Parathyroid adenoma (tissue), 2 donors: ENCODE measurements at regions not wholly inside any gene's neighbourhood (a gene's known extent, or its start where the extent isn't known, plus 50 kb on each side); places are given as distances from the start of the nearest gene placed in this dataset.

ENCODE experiments used
- H2AFZ ChIP-seq: fragments of 300-600 bp; sonication (generic); one replicate; pipeline ENCODE4 v1.7.0; 2017; ENCODE audit warnings: antibody characterized with exemption, mild to moderate bottlenecking
- H3K27ac ChIP-seq: fragments of 300-600 bp; sonication (generic); one replicate; pipeline ENCODE4 v1.7.0; 2017
- H3K27me3 ChIP-seq: fragments of 300-600 bp; sonication (generic); one replicate; pipeline ENCODE4 v1.7.0; 2017; ENCODE audit warnings: low read length; ENCODE audit not compliant: control insufficient read depth, insufficient read depth
- H3K36me3 ChIP-seq: fragments of 300-600 bp; sonication (generic); one replicate; pipeline ENCODE4 v1.7.0; 2017; ENCODE audit warnings: low read length; ENCODE audit not compliant: control insufficient read depth, insufficient read depth
- H3K4me1 ChIP-seq: fragments of 300-600 bp; sonication (generic); one replicate; pipeline ENCODE4 v1.7.0; 2017; ENCODE audit warnings: control low read depth
- H3K4me2 ChIP-seq: fragments of 300-600 bp; sonication (generic); one replicate; pipeline ENCODE4 v1.7.0; 2017; ENCODE audit warnings: low read length
- H3K4me3 ChIP-seq: fragments of 300-600 bp; sonication (generic); one replicate; pipeline ENCODE4 v1.7.0; 2017; ENCODE audit warnings: low read depth, low read length
- H3K79me2 ChIP-seq: fragments of 300-600 bp; sonication (generic); one replicate; pipeline ENCODE4 v1.7.0; 2017; ENCODE audit warnings: control low read depth
- H3K9ac ChIP-seq: fragments of 300-600 bp; sonication (generic); one replicate; pipeline ENCODE4 v1.7.0; 2017; ENCODE audit warnings: mild to moderate bottlenecking
- H3K9me3 ChIP-seq: fragments of 300-600 bp; sonication (generic); one replicate; pipeline ENCODE4 v1.7.0; 2017; ENCODE audit warnings: low read length; ENCODE audit not compliant: control insufficient read depth
- TF ChIP-seq, protein P1 (sequence below): fragments of 300-600 bp; sonication (generic); IDR thresholded peaks from one replicate; pipeline ENCODE4 v1.7.0; 2017; ENCODE audit warnings: antibody characterized with exemption, mild to moderate bottlenecking
- donor health status: primary hyperparathyroidism.

DNA sequence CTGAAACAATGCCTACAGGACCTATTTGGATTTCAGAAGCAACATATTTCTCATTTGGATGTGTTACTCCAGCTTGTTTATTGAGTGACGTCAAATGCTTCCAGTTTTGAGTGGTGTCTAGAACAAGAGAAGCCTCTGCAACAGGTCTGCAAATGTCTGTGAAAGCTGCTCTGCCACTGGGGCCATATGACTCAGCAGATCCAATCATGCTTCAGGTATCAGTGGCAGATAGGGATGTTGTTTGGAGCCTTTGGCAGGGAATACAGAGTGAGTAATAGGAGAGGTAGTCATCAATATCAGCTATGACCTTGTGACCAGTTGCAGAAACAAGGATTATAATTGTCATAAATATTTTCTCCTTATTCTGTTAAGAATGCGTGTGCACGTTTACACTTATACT, 141.1 kb upstream of the ZXDA start:
- Histone ChIP-seq H3K27ac (no peak overlapping the region), H3K79me2 (no peaks in the 10 kb centered on the region), H3K4me3 (no peak overlapping the region), H2AFZ (no peak overlapping the region), H3K9me3 (no peaks in the 10 kb centered on the region), H3K4me2 (no peak overlapping the region), H3K9ac (no peak overlapping the region), H3K36me3 (no peaks in the 10 kb centered on the region), H3K27me3 (no peaks in the 10 kb centered on the region), H3K4me1 (no peaks in the 10 kb centered on the region)
- TF ChIP-seq, protein P1, sequence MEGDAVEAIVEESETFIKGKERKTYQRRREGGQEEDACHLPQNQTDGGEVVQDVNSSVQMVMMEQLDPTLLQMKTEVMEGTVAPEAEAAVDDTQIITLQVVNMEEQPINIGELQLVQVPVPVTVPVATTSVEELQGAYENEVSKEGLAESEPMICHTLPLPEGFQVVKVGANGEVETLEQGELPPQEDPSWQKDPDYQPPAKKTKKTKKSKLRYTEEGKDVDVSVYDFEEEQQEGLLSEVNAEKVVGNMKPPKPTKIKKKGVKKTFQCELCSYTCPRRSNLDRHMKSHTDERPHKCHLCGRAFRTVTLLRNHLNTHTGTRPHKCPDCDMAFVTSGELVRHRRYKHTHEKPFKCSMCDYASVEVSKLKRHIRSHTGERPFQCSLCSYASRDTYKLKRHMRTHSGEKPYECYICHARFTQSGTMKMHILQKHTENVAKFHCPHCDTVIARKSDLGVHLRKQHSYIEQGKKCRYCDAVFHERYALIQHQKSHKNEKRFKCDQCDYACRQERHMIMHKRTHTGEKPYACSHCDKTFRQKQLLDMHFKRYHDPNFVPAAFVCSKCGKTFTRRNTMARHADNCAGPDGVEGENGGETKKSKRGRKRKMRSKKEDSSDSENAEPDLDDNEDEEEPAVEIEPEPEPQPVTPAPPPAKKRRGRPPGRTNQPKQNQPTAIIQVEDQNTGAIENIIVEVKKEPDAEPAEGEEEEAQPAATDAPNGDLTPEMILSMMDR: no peak

DNA sequence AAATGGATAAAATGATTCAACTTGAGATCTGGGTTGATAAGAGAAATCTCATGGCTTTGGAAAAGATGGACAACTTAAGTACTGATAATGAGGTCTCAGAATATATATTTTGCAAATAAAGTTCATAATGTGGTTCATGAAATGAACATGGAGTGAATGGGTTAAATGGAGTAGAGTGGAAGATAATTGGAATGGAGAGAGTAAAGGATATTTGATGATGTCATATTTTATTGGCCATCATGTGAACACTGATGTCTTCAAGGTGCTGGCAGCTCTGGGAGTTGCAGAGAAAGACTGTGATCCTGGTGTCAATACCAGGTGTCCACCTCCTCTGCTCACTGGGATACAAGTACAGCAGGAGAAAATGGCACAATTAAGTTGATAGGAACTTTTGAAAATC, 133.9 kb upstream of the ZXDA start:
- H3K79me2 ChIP-seq: no peaks in the 10 kb centered on the region
- no peak overlapping the region for H2AFZ ChIP-seq
- H3K36me3 ChIP-seq: no peaks in the 10 kb centered on the region
- no peaks in the 10 kb centered on the region for H3K27me3 ChIP-seq
- no peaks in the 10 kb centered on the region for H3K9me3 ChIP-seq
- H3K27ac ChIP-seq: no peak overlapping the region
- no peaks in the 10 kb centered on the region for H3K4me1 ChIP-seq
- no peak overlapping the region for H3K9ac ChIP-seq
- TF ChIP-seq, protein P1: no peak
- no peak overlapping the region for H3K4me2 ChIP-seq
- no peak overlapping the region for H3K4me3 ChIP-seq

DNA sequence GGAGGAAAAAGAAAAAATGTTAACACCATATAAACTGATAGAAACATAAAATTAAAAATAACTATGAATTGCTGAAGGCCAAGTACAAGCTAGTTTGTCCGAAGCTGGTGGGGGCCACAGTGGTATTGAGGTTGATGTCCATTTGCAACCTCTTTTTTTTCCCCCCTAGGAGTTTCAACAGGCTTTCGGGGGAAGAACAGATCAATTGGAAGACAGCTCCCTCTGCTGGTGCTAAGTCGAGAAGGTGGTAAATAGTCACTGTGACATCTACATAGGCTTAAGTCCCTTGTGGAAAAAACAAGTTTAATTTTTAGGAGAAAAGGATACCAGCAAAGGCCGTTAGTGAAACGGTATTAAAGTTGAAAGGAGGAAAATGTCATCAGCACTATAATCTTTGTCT, 115.7 kb upstream of the ZXDA start:
- Histone ChIP-seq H3K9me3 (no peaks in the 10 kb centered on the region), H3K4me1 (no peaks in the 10 kb centered on the region), H3K27ac (no peak overlapping the region), H3K4me3 (no peak overlapping the region), H3K9ac (no peak overlapping the region), H2AFZ (no peak overlapping the region), H3K36me3 (no peaks in the 10 kb centered on the region), H3K27me3 (no peaks in the 10 kb centered on the region), H3K4me2 (no peak overlapping the region), H3K79me2 (no peaks in the 10 kb centered on the region)
- TF ChIP-seq, protein P1: peak; percentile 28

DNA sequence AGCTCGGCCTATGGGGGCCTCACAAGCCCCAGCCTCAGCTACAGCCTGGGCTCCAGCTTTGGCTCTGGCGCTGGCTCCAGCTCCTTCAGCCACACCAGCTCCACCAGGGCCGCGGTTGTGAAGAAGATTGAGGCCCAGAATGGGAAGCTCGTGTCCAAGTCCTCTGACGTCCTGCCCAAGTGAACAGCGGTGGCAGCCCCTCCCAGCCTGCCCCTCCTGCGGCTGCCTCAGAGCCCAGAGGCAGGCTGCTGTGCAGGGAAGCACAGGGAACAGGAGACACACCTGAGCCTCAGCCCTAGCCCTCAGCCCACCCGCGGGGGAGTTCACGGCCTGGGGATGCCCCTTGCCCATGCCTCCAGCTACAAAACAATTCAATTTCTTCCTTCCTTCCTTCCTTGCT, 75.7 kb upstream of the ZXDA start:
- TF ChIP-seq, protein P1: no peak
- H3K79me2 ChIP-seq: no peaks in the 10 kb centered on the region
- no peak overlapping the region for H3K9ac ChIP-seq
- H3K4me1 ChIP-seq: no peaks in the 10 kb centered on the region
- H3K27ac ChIP-seq: no peak overlapping the region
- H3K9me3 ChIP-seq: no peaks in the 10 kb centered on the region
- no peaks in the 10 kb centered on the region for H3K27me3 ChIP-seq
- H3K4me3 ChIP-seq: no peak overlapping the region
- H3K36me3 ChIP-seq: no peaks in the 10 kb centered on the region
- no peak overlapping the region for H3K4me2 ChIP-seq
- H2AFZ ChIP-seq: no peak overlapping the region

DNA sequence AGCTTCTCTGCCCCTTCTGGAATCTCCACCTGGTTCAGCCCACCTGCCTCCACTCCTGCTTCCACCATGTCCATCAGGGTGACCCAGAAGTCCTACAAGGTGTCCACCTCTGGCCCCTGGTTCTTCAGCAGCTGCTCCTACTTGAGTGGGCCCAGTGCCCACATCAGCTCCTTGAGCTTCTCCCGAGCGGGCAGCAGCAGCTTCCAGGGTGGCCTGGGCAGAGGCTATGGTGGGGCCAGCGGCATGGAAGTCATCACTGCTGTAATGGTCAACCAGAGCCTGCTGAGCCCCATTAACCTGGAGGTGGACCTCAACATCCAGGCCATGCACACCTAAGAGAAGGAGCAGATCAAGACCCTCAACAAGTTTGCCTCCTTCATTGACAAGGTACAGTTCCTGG, 74.4 kb upstream of the ZXDA start:
- no peaks in the 10 kb centered on the region for H3K36me3 ChIP-seq
- no peak overlapping the region for H3K4me3 ChIP-seq
- no peak overlapping the region for H3K27ac ChIP-seq
- no peaks in the 10 kb centered on the region for H3K27me3 ChIP-seq
- H3K9ac ChIP-seq: no peak overlapping the region
- H3K4me2 ChIP-seq: no peak overlapping the region
- H3K79me2 ChIP-seq: no peaks in the 10 kb centered on the region
- no peaks in the 10 kb centered on the region for H3K4me1 ChIP-seq
- TF ChIP-seq, protein P1: no peak
- no peak overlapping the region for H2AFZ ChIP-seq
- no peaks in the 10 kb centered on the region for H3K9me3 ChIP-seq
